MCF 10A (cell line): ENCODE measurements at regions not wholly inside any gene's neighbourhood (a gene's known extent, or its start where the extent isn't known, plus 50 kb on each side); places are given as distances from the start of the nearest gene placed in this dataset.

Experiments used
- BruUV-seq: library from RNA; stranded (reverse); fragments of 400-500 nt; replicated peaks from 2 replicates; lab custom pipeline; 2021; lab: Mats Ljungman, UMichigan
- CTCF ChIA-PET: fragments of 300-600 bp; sonication (Branson Sonifier 250); formaldehyde crosslinking; extraction: SDS; loops from one replicate; lab custom pipeline; 2021; ENCODE audit warnings: antibody characterized with exemption, inconsistent platforms; lab: Yijun Ruan, JAX
- POLR2A ChIA-PET: fragments of 300-600, 350-650 bp; sonication (Branson Sonifier 250); formaldehyde crosslinking; extraction: SDS; loops from one replicate; lab custom pipeline; 2020; ENCODE audit warnings: antibody characterized with exemption, inconsistent platforms; lab: Yijun Ruan, JAX
- DNase-seq: peaks from one replicate; pipeline ENCODE4 v3.0.0-alpha.2; 2018; ENCODE audit not compliant: unreplicated experiment
- H3K27ac Mint-ChIP-seq: one replicate; pipeline ENCODE4 v1.8.0; 2022; ENCODE audit warnings: mild to moderate bottlenecking, low read depth, mixed read lengths; ENCODE audit not compliant: unreplicated experiment
- H3K27me3 Mint-ChIP-seq: one replicate; pipeline ENCODE4 v1.8.0; 2022; ENCODE audit warnings: mixed read lengths; ENCODE audit not compliant: insufficient read depth, unreplicated experiment
- H3K36me3 Mint-ChIP-seq: one replicate; pipeline ENCODE4 v1.8.0; 2022; ENCODE audit warnings: mild to moderate bottlenecking, moderate library complexity, mixed read lengths; ENCODE audit not compliant: insufficient read depth, unreplicated experiment
- H3K4me1 Mint-ChIP-seq: one replicate; pipeline ENCODE4 v1.8.0; 2022; ENCODE audit warnings: mixed read lengths; ENCODE audit not compliant: insufficient read depth, unreplicated experiment
- H3K4me3 Mint-ChIP-seq: one replicate; pipeline ENCODE4 v1.8.0; 2022; ENCODE audit warnings: mild to moderate bottlenecking, moderate library complexity, mixed read lengths; ENCODE audit not compliant: unreplicated experiment
- H3K9me3 Mint-ChIP-seq: one replicate; pipeline ENCODE4 v1.8.0; 2022; ENCODE audit warnings: mixed read lengths; ENCODE audit not compliant: unreplicated experiment
- CTCF ChIP-seq: fragments of 200-600 bp; IDR thresholded peaks from one replicate; pipeline ENCODE4 v1.8.0; 2022; ENCODE audit warnings: antibody characterized with exemption, mild to moderate bottlenecking; ENCODE audit not compliant: unreplicated experiment
- intact Hi-C: fragments of 100-400 bp; cut with micrococcal nuclease; formaldehyde crosslinking; loops from 2 replicates; pipeline ENCODE4 v1.14.1; 2022

GRCh38 chr4:17356926-17357325, 155.0 kb downstream of the QDPR start:
- Mint-ChIP-seq H3K9me3 (peaks cover 7% of the 10 kb centered on the region), H3K27ac (no peak overlapping the region), H3K36me3 (no peaks in the 10 kb centered on the region), H3K4me3 (no peak overlapping the region), H3K27me3 (peaks cover 44% of the 10 kb centered on the region), H3K4me1 (no peaks in the 10 kb centered on the region)
- no TSS peak for BruUV-seq
- ChIA-PET POLR2A (no interaction called here), CTCF (interaction anchor here (0.8 to 4.9 kb wide), 3 partner anchors 9 to 91 kb away, joined by 3 to 28 read pairs (median 16); no protein-coding TSS in a partner anchor)
- no peak for TF ChIP-seq CTCF
- no peak for DNase-seq
- intact Hi-C loops, result no loop called here

GRCh38 chr4:17352357-17352756, 159.5 kb downstream of the QDPR start:
- Mint-ChIP-seq H3K36me3 (no peaks in the 10 kb centered on the region), H3K4me1 (no peaks in the 10 kb centered on the region), H3K4me3 (no peak overlapping the region), H3K9me3 (peaks cover 7% of the 10 kb centered on the region), H3K27ac (no peak overlapping the region), H3K27me3 (peaks cover 36% of the 10 kb centered on the region)
- intact Hi-C loops, result no loop called here
- TF ChIP-seq CTCF, result no peak
- no TSS peak for BruUV-seq
- ChIA-PET CTCF (interaction anchor here (0.7 to 2.3 kb wide), 5 partner anchors 95 to 710 kb away, joined by 3 to 21 read pairs (median 6); no protein-coding TSS in a partner anchor), POLR2A (interaction anchor here (1.1 kb wide), 1 partner anchor 98 kb away, joined by 5 read pairs; no protein-coding TSS in a partner anchor)
- DNase-seq, result no peak

GRCh38 chr4:17347445-17347844, 164.4 kb downstream of the QDPR start:
- BruUV-seq, result no TSS peak
- TF ChIP-seq CTCF, result peak; percentile 58
- peak; percentile 70 for DNase-seq
- Mint-ChIP-seq H3K4me3 (no peak overlapping the region), H3K27ac (no peak overlapping the region), H3K9me3 (no peaks in the 10 kb centered on the region), H3K36me3 (no peaks in the 10 kb centered on the region), H3K4me1 (no peaks in the 10 kb centered on the region), H3K27me3 (no peaks in the 10 kb centered on the region)
- CTCF ChIA-PET, result interaction anchor here (0.5 to 7.2 kb wide), 38 partner anchors 10 to 1209 kb away, joined by 3 to 110 read pairs (median 6); no protein-coding TSS in a partner anchor
- POLR2A ChIA-PET, result interaction anchor here (0.6 to 3.1 kb wide), 2 partner anchors 100 to 106 kb away, joined by 3 to 15 read pairs; no protein-coding TSS in a partner anchor
- intact Hi-C loops, result loop anchor here (1.0 kb wide), 2 partner anchors 100 to 125 kb away; no protein-coding TSS in a partner anchor

- ChIA-PET POLR2A (no interaction called here), CTCF (interaction anchor here (1.2 to 1.8 kb wide), 2 partner anchors 11 to 108 kb away, joined by 3 to 11 read pairs; no protein-coding TSS in a partner anchor)
- intact Hi-C loops, result no loop called here
- Mint-ChIP-seq H3K4me3 (no peak overlapping the region), H3K27ac (no peak overlapping the region), H3K9me3 (no peaks in the 10 kb centered on the region), H3K4me1 (peaks cover 15% of the 10 kb centered on the region), H3K27me3 (peaks cover 11% of the 10 kb centered on the region), H3K36me3 (peaks cover 6% of the 10 kb centered on the region)
- no TSS peak for BruUV-seq
- TF ChIP-seq CTCF, result no peak
- no peak for DNase-seq
Measured at GRCh38 chr4:17339376-17339775, 172.5 kb downstream of the QDPR start.
